Caki2 (cell line): ENCODE measurements at regions not wholly inside any gene's neighbourhood (a gene's known extent, or its start where the extent isn't known, plus 50 kb on each side); places are given as distances from the start of the nearest gene placed in this dataset.

Experiments used
- DNase-seq: peaks from one replicate; pipeline ENCODE4 v3.0.0-alpha.2; 2015; ENCODE audit warnings: low read depth
- in situ Hi-C: cut with HindIII; loops from 2 replicates; pipeline ENCODE4 v1.10.0; 2016; ENCODE audit warnings: low sequenced_read_pairs, low pct_unique_long_range_greater_than_20kb, mixed read lengths

GRCh38 chr7:156002362-156003066 lies 190.3 kb upstream of the SHH start:
- in situ Hi-C loops = no loop called here
- no peak for DNase-seq

- DNase-seq = no peak
- in situ Hi-C loops = no loop called here
Observed at GRCh38 chr7:156001496-156002260, 189.4 kb upstream of the SHH start.

- no peak for DNase-seq
- in situ Hi-C loops = no loop called here
Observed at GRCh38 chr7:156000601-156001396, 188.5 kb upstream of the SHH start.

GRCh38 chr7:155999631-156000489 lies 187.6 kb upstream of the SHH start:
- no peak for DNase-seq
- in situ Hi-C loops = no loop called here

- DNase-seq = no peak
- in situ Hi-C loops = no loop called here
Observed at GRCh38 chr7:155998766-155999630, 186.7 kb upstream of the SHH start.

- in situ Hi-C loops = no loop called here
- DNase-seq = no peak
Observed at GRCh38 chr7:155998328-155998691, 186.0 kb upstream of the SHH start.

GRCh38 chr7:155997431-155998327 lies 185.4 kb upstream of the SHH start:
- no peak for DNase-seq
- in situ Hi-C loops = no loop called here

- in situ Hi-C loops = no loop called here
- DNase-seq = no peak
Observed at GRCh38 chr7:155996718-155997280, 184.5 kb upstream of the SHH start.

GRCh38 chr7:155995183-155995612 lies 182.9 kb upstream of the SHH start:
- no peak for DNase-seq
- in situ Hi-C loops = no loop called here

GRCh38 chr7:155994279-155994811 lies 182.1 kb upstream of the SHH start:
- DNase-seq = no peak
- in situ Hi-C loops = no loop called here

GRCh38 chr7:155993420-155994278 lies 181.4 kb upstream of the SHH start:
- in situ Hi-C loops = no loop called here
- no peak for DNase-seq

- DNase-seq = no peak
- in situ Hi-C loops = no loop called here
Observed at GRCh38 chr7:155992974-155993373, 180.7 kb upstream of the SHH start.

- in situ Hi-C loops = no loop called here
- no peak for DNase-seq
Observed at GRCh38 chr7:155992538-155992937, 180.3 kb upstream of the SHH start.

GRCh38 chr7:155992107-155992506 lies 179.8 kb upstream of the SHH start:
- no peak for DNase-seq
- in situ Hi-C loops = no loop called here

GRCh38 chr7:155991470-155991869 lies 179.2 kb upstream of the SHH start:
- in situ Hi-C loops = no loop called here
- no peak for DNase-seq
